H1 (cell line): ENCODE measurements at regions not wholly inside any gene's neighbourhood (a gene's known extent, or its start where the extent isn't known, plus 50 kb on each side); places are given as distances from the start of the nearest gene placed in this dataset.
A peak's percentile ranks its signal among the peaks of the same experiment; 100 is the strongest.

Experiments
- CTCF ChIA-PET: fragments of 300-600 bp; sonication (Branson Sonifier 250); formaldehyde crosslinking; loops from one replicate; lab custom pipeline; 2021; ENCODE audit not compliant: partially characterized antibody; lab: Charles Lee
- POLR2A ChIA-PET: fragments of 300-600 bp; sonication (Branson Sonifier 250); formaldehyde crosslinking; loops from one replicate; lab custom pipeline; 2021; ENCODE audit warnings: inconsistent platforms; ENCODE audit not compliant: partially characterized antibody; lab: Charles Lee
- DNase-seq, 2 experiments: peaks; one replicate each; pipeline versions ENCODE4 v3.0.0 to v3.0.0-alpha.2; 2010 to 2022; ENCODE audit warnings: low spot score in 2 of 2, low read depth in 1 of 2, mixed read lengths in 1 of 2
- FAIRE-seq: peaks from 2 replicates; lab custom pipeline; 2011; peaks lifted over from hg19 to GRCh38; lab: Jason Lieb, UNC
- H2AFZ ChIP-seq: 2 replicates; pipeline ENCODE4 v1.8.1; 2012; ENCODE audit warnings: low read length, inconsistent platforms
- H2AK5ac ChIP-seq: 2 replicates; pipeline ENCODE4 v1.6.1; 2013; ENCODE audit warnings: low read depth, low read length
- H2BK120ac ChIP-seq: replicated peaks from 2 replicates; pipeline ENCODE3; 2013; ENCODE audit warnings: low read depth, low read length, inconsistent platforms
- H2BK12ac ChIP-seq: 2 replicates; pipeline ENCODE4 v1.6.1; 2013; ENCODE audit warnings: low read depth, low read length
- H2BK15ac ChIP-seq: 2 replicates; pipeline ENCODE4 v1.6.1; 2013; ENCODE audit warnings: low read length
- H2BK20ac ChIP-seq: 2 replicates; pipeline ENCODE4 v1.6.1; 2013; ENCODE audit warnings: low read length
- H2BK5ac ChIP-seq: 2 replicates; pipeline ENCODE4 v1.6.1; 2013; ENCODE audit warnings: low read depth, low read length
- H3K14ac ChIP-seq: 2 replicates; pipeline ENCODE4 v1.6.1; 2013; ENCODE audit warnings: inconsistent platforms; ENCODE audit not compliant: insufficient read length
- H3K18ac ChIP-seq: 2 replicates; pipeline ENCODE4 v1.6.1; 2013; ENCODE audit warnings: low read length; ENCODE audit errors: extremely low read depth
- H3K23ac ChIP-seq: 2 replicates; pipeline ENCODE4 v1.6.1; 2013; ENCODE audit warnings: inconsistent platforms; ENCODE audit not compliant: insufficient read length
- H3K23me2 ChIP-seq: 2 replicates; pipeline ENCODE4 v1.6.1; 2013; ENCODE audit warnings: low read depth, low read length
- H3K27ac ChIP-seq: 2 replicates; pipeline ENCODE4 v1.6.1; 2011; ENCODE audit warnings: low read depth, low read length, inconsistent platforms
- H3K27me3 ChIP-seq, 4 experiments: replicated peaks in 1 of 4; 1 replicate in 1 of 4; 2 replicates in 3 of 4; pipeline versions ENCODE4 v1.6.1 to v1.8.1; 2011 to 2013; ENCODE audit warnings: low read length in 3 of 4, mild to moderate bottlenecking in 3 of 4, inconsistent platforms in 2 of 4, mixed read lengths in 2 of 4, moderate library complexity in 1 of 4; ENCODE audit not compliant: control insufficient read depth in 3 of 4, insufficient read depth in 3 of 4; ENCODE audit errors: extremely low read depth in 1 of 4
- H3K36me3 ChIP-seq, 4 experiments: 2 replicates each; pipeline versions ENCODE4 v1.6.1 to v1.8.1; 2011 to 2013; ENCODE audit warnings: mild to moderate bottlenecking in 4 of 4, low read length in 3 of 4, moderate library complexity in 2 of 4, control low read depth in 1 of 4, inconsistent platforms in 1 of 4; ENCODE audit not compliant: insufficient read depth in 4 of 4, control insufficient read depth in 2 of 4
- H3K4ac ChIP-seq: replicated peaks from 2 replicates; pipeline ENCODE3; 2013; ENCODE audit warnings: low read length, low read depth, mixed read lengths, inconsistent platforms; ENCODE audit not compliant: insufficient read length
- H3K4me1 ChIP-seq, 4 experiments: replicated peaks in 1 of 4; 1 replicate in 1 of 4; 2 replicates in 3 of 4; pipeline versions ENCODE4 v1.6.1 to v1.8.1; 2011 to 2013; ENCODE audit warnings: low read length in 3 of 4, inconsistent platforms in 2 of 4, mixed read lengths in 1 of 4; ENCODE audit not compliant: insufficient read depth in 4 of 4, control insufficient read depth in 3 of 4
- H3K4me2 ChIP-seq, 2 experiments: 2 replicates each; pipeline versions ENCODE4 v1.6.1 to v1.8.1; 2011 to 2013; ENCODE audit warnings: low read depth in 2 of 2, low read length in 2 of 2, control low read depth in 1 of 2, inconsistent platforms in 1 of 2, mild to moderate bottlenecking in 1 of 2; ENCODE audit not compliant: insufficient read depth in 1 of 2
- H3K4me3 ChIP-seq, 4 experiments: fragments of 200-600, 300-600 bp in 1 of 4; sonication (generic), shearing (Covaris generic), sonication (Bioruptor Twin) in 1 of 4; 2 replicates each; pipeline versions ENCODE4 v1.5.1 to v1.8.1; 2011 to 2016; ENCODE audit warnings: low read length in 4 of 4, low read depth in 3 of 4, control low read depth in 2 of 4, inconsistent platforms in 2 of 4, mild to moderate bottlenecking in 2 of 4, mixed read lengths in 1 of 4, moderate library complexity in 1 of 4; ENCODE audit not compliant: insufficient read depth in 2 of 4; ENCODE audit errors: extremely low read depth in 1 of 4
- H3K56ac ChIP-seq: replicated peaks from 2 replicates; pipeline ENCODE3; 2013; ENCODE audit warnings: low read depth, mild to moderate bottlenecking, mixed read lengths, low read length, inconsistent platforms; ENCODE audit not compliant: insufficient read length
- H3K79me1 ChIP-seq: 2 replicates; pipeline ENCODE4 v1.6.1; 2013; ENCODE audit warnings: low read depth, low read length, control low read depth
- H3K79me2 ChIP-seq, 2 experiments: 2 replicates each; pipeline versions ENCODE4 v1.6.1 to v1.8.1; 2012 to 2013; ENCODE audit warnings: low read length in 2 of 2, mild to moderate bottlenecking in 2 of 2, inconsistent platforms in 1 of 2; ENCODE audit not compliant: insufficient read depth in 2 of 2, control insufficient read depth in 1 of 2
- H3K9ac ChIP-seq, 4 experiments: replicated peaks in 1 of 4; 1 replicate in 1 of 4; 2 replicates in 3 of 4; pipeline versions ENCODE4 v1.6.1 to v1.8.1; 2011 to 2013; ENCODE audit warnings: low read depth in 3 of 4, low read length in 3 of 4, control low read depth in 2 of 4, mild to moderate bottlenecking in 2 of 4, moderate library complexity in 2 of 4, inconsistent platforms in 1 of 4; ENCODE audit errors: extremely low read depth in 1 of 4
- H3K9me3 ChIP-seq, 2 experiments: 2 replicates each; pipeline versions ENCODE4 v1.6.1 to v1.8.1; 2012 to 2013; ENCODE audit warnings: mild to moderate bottlenecking in 2 of 2, moderate library complexity in 2 of 2, control low read depth in 1 of 2, inconsistent platforms in 1 of 2, low read depth in 1 of 2, low read length in 1 of 2, mixed read lengths in 1 of 2; ENCODE audit not compliant: insufficient read depth in 2 of 2
- H4K20me1 ChIP-seq, 2 experiments: replicated peaks in 1 of 2; 2 replicates each; pipeline versions ENCODE3 to v1.8.1; 2011 to 2013; ENCODE audit warnings: inconsistent platforms in 2 of 2, low read length in 2 of 2, mild to moderate bottlenecking in 1 of 2; ENCODE audit not compliant: insufficient read depth in 2 of 2, control insufficient read depth in 1 of 2
- H4K5ac ChIP-seq: 2 replicates; pipeline ENCODE4 v1.6.1; 2013; ENCODE audit warnings: low read length, low read depth, mixed read lengths, inconsistent platforms; ENCODE audit not compliant: insufficient read length
- H4K8ac ChIP-seq: 2 replicates; pipeline ENCODE4 v1.8.0; 2013; ENCODE audit warnings: mild to moderate bottlenecking, moderate library complexity, low read length, inconsistent platforms; ENCODE audit not compliant: insufficient read depth; ENCODE audit errors: extremely low read depth
- H4K91ac ChIP-seq: replicated peaks from 2 replicates; pipeline ENCODE3; 2013; ENCODE audit warnings: low read length, mixed read lengths, inconsistent platforms; ENCODE audit not compliant: insufficient read length
- BACH1 ChIP-seq: IDR thresholded peaks from 2 replicates; pipeline ENCODE4 v1.6.1; 2012; ENCODE audit warnings: low read length, improper control_type of control experiment
- BRCA1 ChIP-seq: IDR thresholded peaks from 2 replicates; pipeline ENCODE4 v1.6.1; 2012; ENCODE audit warnings: low read depth, low read length, improper control_type of control experiment
- CHD1 ChIP-seq: IDR thresholded peaks from 2 replicates; pipeline ENCODE4 v1.6.1; 2012; ENCODE audit warnings: low read depth, low read length, improper control_type of control experiment
- CHD2 ChIP-seq: IDR thresholded peaks from 2 replicates; pipeline ENCODE4 v1.6.1; 2012; ENCODE audit warnings: low read length, improper control_type of control experiment
- CREB1 ChIP-seq: IDR thresholded peaks from 2 replicates; pipeline ENCODE4 v1.6.1; 2012; ENCODE audit warnings: inconsistent platforms
- E2F6 ChIP-seq: IDR thresholded peaks from 2 replicates; pipeline ENCODE4 v1.6.1; 2012; ENCODE audit warnings: inconsistent platforms
- EGR1 ChIP-seq: IDR thresholded peaks from 2 replicates; pipeline ENCODE4 v1.6.1; 2011; ENCODE audit warnings: low read depth, low read length, borderline replicate concordance
- HDAC6 ChIP-seq: IDR thresholded peaks from one replicate; pipeline ENCODE4 v1.7.1; 2012; ENCODE audit warnings: low read depth, mild to moderate bottlenecking, inconsistent platforms, low read length, moderate library complexity
- MAX ChIP-seq: IDR thresholded peaks from 2 replicates; pipeline ENCODE4 v1.6.1; 2012; ENCODE audit warnings: inconsistent platforms
- PHF8 ChIP-seq: fragments of 200-600 bp; sonication (generic); conservative IDR thresholded peaks from 2 replicates; pipeline ENCODE4 v1.7.1; 2012; ENCODE audit warnings: low read depth, mild to moderate bottlenecking, inconsistent platforms, low read length, moderate library complexity
- SP1 ChIP-seq: IDR thresholded peaks from 2 replicates; pipeline ENCODE4 v1.6.1; 2011; ENCODE audit warnings: low read depth, low read length
- TEAD4 ChIP-seq: IDR thresholded peaks from 2 replicates; pipeline ENCODE4 v1.6.1; 2012; ENCODE audit warnings: low read depth, low read length, inconsistent platforms, mixed read lengths
- USF2 ChIP-seq: IDR thresholded peaks from 2 replicates; pipeline ENCODE4 v1.6.1; 2011; ENCODE audit warnings: low read length, improper control_type of control experiment
- ZNF274 ChIP-seq: IDR thresholded peaks from 2 replicates; pipeline ENCODE4 v1.7.0; 2012; ENCODE audit warnings: low read length, borderline replicate concordance; ENCODE audit errors: extremely low read depth
- WGBS, 2 experiments: shearing (Covaris generic) in 1 of 2; methylation state at CpG; one replicate each; pipeline versions ENCODE4 v1.1.6 to v1.1.7; 2013 to 2015; ENCODE audit warnings: low lambda C conversion rate in 2 of 2, mixed read lengths in 2 of 2, inconsistent platforms in 1 of 2, low coverage in 1 of 2, missing lambda C conversion rate in 1 of 2; ENCODE audit not compliant: insufficient replicate concordance in 2 of 2, insufficient coverage in 1 of 2, insufficient read length in 1 of 2; ENCODE audit errors: extremely low coverage in 1 of 2, missing lambda C conversion rate in 1 of 2; 5-methylcytosine and 5-hydroxymethylcytosine counted together

GRCh38 chr2:7815726-7816125 lies 866.1 kb upstream of the ID2 start:
- 82% methylated on average over 3 of the region's 3 CpGs; no CpG with 5 or more reads in 1 of the 2 experiments for WGBS, 2 experiments
- no peak overlapping the region for H2BK15ac ChIP-seq
- H3K27me3 ChIP-seq, result peaks cover 0 to 4% (median 0%) of the 10 kb centered on the region in 4 experiments; a peak in 1 of 7 replicates
- 0 out of 2 replicates have a peak overlapping the region, but pooled peaks have one; percentile 32 for H2AFZ ChIP-seq
- H2BK120ac ChIP-seq, result no peak overlapping the region
- no peak overlapping the region for H3K27ac ChIP-seq
- POLR2A ChIA-PET, result interaction anchor here (1.0 kb wide), 1 partner anchor 69 kb away, joined by 4 read pairs; no protein-coding TSS in a partner anchor
- no peak overlapping the region for H3K14ac ChIP-seq
- no peak overlapping the region for H3K4me3 ChIP-seq
- no peak for DNase-seq
- H4K8ac ChIP-seq, result no peak overlapping the region
- TF ChIP-seq MAX (no peak), USF2 (no peak), EGR1 (no peak), BACH1 (no peak), PHF8 (no peak), CHD1 (no peak), CREB1 (no peak), BRCA1 (no peak), CHD2 (no peak), E2F6 (no peak), ZNF274 (no peak), HDAC6 (no peak), TEAD4 (no peak), SP1 (no peak)
- TF ChIP-seq, all 59 proteins: peak for 0
- Histone ChIP-seq H3K9ac (no peak overlapping the region), H3K23ac (no peak overlapping the region), H3K36me3 (no peaks in the 10 kb centered on the region), H2BK12ac (peak overlapping the region; percentile 53; the same call in 1 of the 2 replicates), H4K91ac (no peak overlapping the region), H3K4me1 (no peaks in the 10 kb centered on the region), H3K56ac (no peak overlapping the region), H3K23me2 (peaks cover 3% of the 10 kb centered on the region; the same call in 1 of the 2 replicates), H3K9me3 (no peaks in the 10 kb centered on the region), H3K4ac (no peak overlapping the region), H3K79me1 (no peaks in the 10 kb centered on the region), H4K20me1 (no peaks in the 10 kb centered on the region), H2BK20ac (peak overlapping the region; percentile 65; the same call in 1 of the 2 replicates), H2AK5ac (no peak overlapping the region), H3K79me2 (no peaks in the 10 kb centered on the region), H3K4me2 (no peak overlapping the region), H2BK5ac (no peak overlapping the region), H4K5ac (no peak overlapping the region), H3K18ac (no peak overlapping the region)
- FAIRE-seq, result no peak
- CTCF ChIA-PET, result no interaction called here
